ENCODE measurements at regions not wholly inside any gene's neighbourhood (a gene's known extent, or its start where the extent isn't known, plus 50 kb on each side); places are given as distances from the start of the nearest gene placed in this dataset.

DNA sequence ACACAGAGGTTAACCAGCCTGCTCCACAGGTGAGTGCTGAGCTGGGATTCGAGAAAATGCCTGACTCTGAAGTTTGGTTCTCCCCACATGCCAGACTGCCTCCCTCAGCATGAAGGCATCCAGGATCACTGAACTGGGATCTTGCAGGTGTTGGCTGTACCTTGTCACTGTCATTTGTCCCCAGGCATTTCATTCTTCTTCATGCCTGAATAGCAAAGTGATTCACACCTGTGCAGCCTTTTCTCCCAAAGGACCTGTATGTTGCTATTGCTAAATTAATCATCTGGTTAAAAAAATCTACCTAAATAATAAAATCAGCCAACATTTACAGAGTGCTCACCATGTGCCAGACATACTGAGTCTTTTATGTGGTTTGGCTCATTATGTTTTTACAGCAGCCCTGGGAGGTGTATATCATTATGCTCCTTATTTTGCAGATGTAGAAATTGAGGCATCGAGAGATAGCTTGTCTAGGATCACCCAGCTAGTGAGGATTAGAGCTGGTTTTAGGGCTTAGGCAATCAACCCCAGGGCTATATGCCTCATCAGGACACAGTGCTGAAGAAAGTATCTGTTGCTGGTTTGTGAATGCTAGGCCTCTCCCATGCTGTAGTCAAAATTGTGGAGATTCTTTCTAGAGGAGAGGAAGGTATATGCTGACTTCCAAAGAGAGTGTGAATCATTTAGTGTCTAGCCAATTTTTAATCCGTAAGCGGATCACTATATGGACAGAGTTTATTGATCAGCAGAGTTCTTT is 204.4 kb downstream of the HIPK3 start:
- TF ChIP-seq, protein P1, sequence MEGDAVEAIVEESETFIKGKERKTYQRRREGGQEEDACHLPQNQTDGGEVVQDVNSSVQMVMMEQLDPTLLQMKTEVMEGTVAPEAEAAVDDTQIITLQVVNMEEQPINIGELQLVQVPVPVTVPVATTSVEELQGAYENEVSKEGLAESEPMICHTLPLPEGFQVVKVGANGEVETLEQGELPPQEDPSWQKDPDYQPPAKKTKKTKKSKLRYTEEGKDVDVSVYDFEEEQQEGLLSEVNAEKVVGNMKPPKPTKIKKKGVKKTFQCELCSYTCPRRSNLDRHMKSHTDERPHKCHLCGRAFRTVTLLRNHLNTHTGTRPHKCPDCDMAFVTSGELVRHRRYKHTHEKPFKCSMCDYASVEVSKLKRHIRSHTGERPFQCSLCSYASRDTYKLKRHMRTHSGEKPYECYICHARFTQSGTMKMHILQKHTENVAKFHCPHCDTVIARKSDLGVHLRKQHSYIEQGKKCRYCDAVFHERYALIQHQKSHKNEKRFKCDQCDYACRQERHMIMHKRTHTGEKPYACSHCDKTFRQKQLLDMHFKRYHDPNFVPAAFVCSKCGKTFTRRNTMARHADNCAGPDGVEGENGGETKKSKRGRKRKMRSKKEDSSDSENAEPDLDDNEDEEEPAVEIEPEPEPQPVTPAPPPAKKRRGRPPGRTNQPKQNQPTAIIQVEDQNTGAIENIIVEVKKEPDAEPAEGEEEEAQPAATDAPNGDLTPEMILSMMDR (IDR thresholded peaks at IDR 0.05; ENCODE audit: low read depth, low read length) = no peak
- TF ChIP-seq POLR2A (IDR thresholded peaks at IDR 0.05; ENCODE audit: extremely low read depth, insufficient read length) = no peak
- no peak for TF ChIP-seq MYC (IDR thresholded peaks at IDR 0.05; ENCODE audit: low read depth, low read length)

All from NB4 (cell line).